GM23338 (cell line): ENCODE measurements at regions not wholly inside any gene's neighbourhood (a gene's known extent, or its start where the extent isn't known, plus 50 kb on each side); places are given as distances from the start of the nearest gene placed in this dataset.

Source experiments
- ATAC-seq: fragments of 200-7000 bp; cut with Tn5 transposase; 3 replicates; pipeline ENCODE4 v1.9.1; 2020
- DNase-seq: peaks from one replicate; pipeline ENCODE4 v3.0.0-alpha.2; 2015; ENCODE audit warnings: low spot score
- H2AFZ ChIP-seq: fragments of 200-600 bp; sonication (generic); 2 replicates; pipeline ENCODE4 v1.8.0; 2016; ENCODE audit warnings: antibody characterized with exemption, mild to moderate bottlenecking, moderate library complexity
- H3F3A ChIP-seq: fragments of 200-600 bp; sonication (generic); replicated peaks from 2 replicates; pipeline ENCODE4 v1.8.0; 2017; ENCODE audit warnings: antibody characterized with exemption, mixed run types, low read depth
- H3K27ac ChIP-seq: fragments of 200-600 bp; sonication (generic); 2 replicates; pipeline ENCODE4 v1.6.1; 2016; ENCODE audit warnings: low read depth
- H3K27me3 ChIP-seq: fragments of 200-600 bp; sonication (generic); 2 replicates; pipeline ENCODE4 v1.8.0; 2016; ENCODE audit warnings: mild to moderate bottlenecking, mixed run types, moderate library complexity; ENCODE audit not compliant: insufficient read depth
- H3K36me3 ChIP-seq: fragments of 200-600 bp; sonication (generic); 2 replicates; pipeline ENCODE4 v1.8.0; 2016; ENCODE audit warnings: mild to moderate bottlenecking; ENCODE audit not compliant: insufficient read depth
- H3K4me1 ChIP-seq: fragments of 200-600 bp; sonication (generic); 2 replicates; pipeline ENCODE4 v1.8.0; 2016; ENCODE audit warnings: mild to moderate bottlenecking, moderate library complexity; ENCODE audit not compliant: insufficient read depth
- H3K4me2 ChIP-seq: fragments of 200-600 bp; sonication (generic); 2 replicates; pipeline ENCODE4 v1.7.1; 2017; ENCODE audit warnings: mixed run types
- H3K4me3 ChIP-seq: fragments of 200-600 bp; sonication (generic); 2 replicates; pipeline ENCODE4 v1.6.1; 2016; ENCODE audit warnings: mixed run types
- H3K79me2 ChIP-seq: fragments of 200-600 bp; sonication (generic); replicated peaks from 2 replicates; pipeline ENCODE4 v1.8.0; 2017; ENCODE audit warnings: mild to moderate bottlenecking; ENCODE audit not compliant: insufficient read depth
- H3K9me2 ChIP-seq: fragments of 200-600 bp; sonication (generic); 2 replicates; pipeline ENCODE4 v1.8.0; 2017; ENCODE audit not compliant: insufficient read depth
- H4K20me1 ChIP-seq: fragments of 200-600 bp; sonication (generic); replicated peaks from 2 replicates; pipeline ENCODE4 v1.8.0; 2017; ENCODE audit warnings: mild to moderate bottlenecking; ENCODE audit not compliant: insufficient read depth
- H3K27ac Mint-ChIP-seq: 2 replicates; pipeline ENCODE4 v1.8.0; 2020; ENCODE audit warnings: inconsistent platforms, mild to moderate bottlenecking, moderate library complexity, mixed read lengths
- H3K27me3 Mint-ChIP-seq: 3 replicates; pipeline ENCODE4 v1.8.0; 2022; ENCODE audit warnings: low read depth, mild to moderate bottlenecking, moderate library complexity, mixed read lengths, inconsistent platforms; ENCODE audit not compliant: insufficient read depth, poor library complexity
- H3K36me3 Mint-ChIP-seq: 3 replicates; pipeline ENCODE4 v1.8.0; 2021; ENCODE audit warnings: low read depth, mild to moderate bottlenecking, inconsistent platforms, moderate library complexity, mixed read lengths
- H3K4me1 Mint-ChIP-seq: 3 replicates; pipeline ENCODE4 v1.8.0; 2020; ENCODE audit warnings: mild to moderate bottlenecking, inconsistent platforms, mixed read lengths
- H3K4me3 Mint-ChIP-seq: 3 replicates; pipeline ENCODE4 v1.8.0; 2021; ENCODE audit warnings: moderate library complexity, mild to moderate bottlenecking, inconsistent platforms, mixed read lengths
- H3K9me3 Mint-ChIP-seq: 3 replicates; pipeline ENCODE4 v1.8.0; 2020; ENCODE audit warnings: moderate library complexity, mild to moderate bottlenecking, inconsistent platforms, mixed read lengths
- CREB1 ChIP-seq: fragments of 250-450 bp; sonication (Bioruptor Pico); IDR thresholded peaks from 2 replicates; pipeline ENCODE4 v1.5.0; 2020; ENCODE audit warnings: low read depth, mild to moderate bottlenecking, moderate library complexity
- EZH2 ChIP-seq: fragments of 200-600 bp; sonication (generic); IDR thresholded peaks from one replicate; pipeline ENCODE4 v1.8.0; 2017; ENCODE audit warnings: antibody characterized with exemption, mild to moderate bottlenecking, low read depth; ENCODE audit not compliant: unreplicated experiment
- EZH2phosphoT487 ChIP-seq: fragments of 200-600 bp; sonication (generic); IDR thresholded peaks from one replicate; pipeline ENCODE4 v1.8.1; 2018; ENCODE audit warnings: antibody characterized with exemption; ENCODE audit not compliant: unreplicated experiment
- JUNB ChIP-seq: IDR thresholded peaks from one replicate; pipeline ENCODE4 v1.6.1; 2016; ENCODE audit warnings: antibody characterized with exemption; ENCODE audit not compliant: unreplicated experiment
- NANOG ChIP-seq: IDR thresholded peaks from 2 replicates; pipeline ENCODE4 v1.6.1; 2016; ENCODE audit warnings: antibody characterized with exemption, borderline replicate concordance
- POLR2AphosphoS5 ChIP-seq: IDR thresholded peaks from 2 replicates; pipeline ENCODE4 v1.6.1; 2016; ENCODE audit warnings: antibody characterized with exemption, low read depth
- STAT1 ChIP-seq: IDR thresholded peaks from one replicate; pipeline ENCODE4 v1.6.1; 2016; ENCODE audit warnings: antibody characterized with exemption; ENCODE audit not compliant: unreplicated experiment
- ZNF114 ChIP-seq: fragments of 250-450 bp; sonication (Bioruptor Pico); IDR thresholded peaks from 2 replicates; pipeline ENCODE4 v1.5.0; 2020; ENCODE audit warnings: mild to moderate bottlenecking, moderate library complexity
- ZNF331 ChIP-seq: fragments of 250-450 bp; sonication (Bioruptor Pico); IDR thresholded peaks from 2 replicates; pipeline ENCODE4 v1.5.0; 2020; ENCODE audit warnings: low read depth, mild to moderate bottlenecking, moderate library complexity
- TF ChIP-seq, protein P1 (sequence below): IDR thresholded peaks from 2 replicates; pipeline ENCODE4 v1.6.1; 2016; ENCODE audit warnings: antibody characterized with exemption
- TF ChIP-seq, protein P2 (sequence below), 2 experiments: fragments of 200-600 bp in 1 of 2; sonication (generic) in 1 of 2; conservative IDR thresholded peaks; 2 replicates each; pipeline versions ENCODE4 v1.5.1 to v1.6.1; 2016 to 2017; ENCODE audit warnings: antibody characterized with exemption in 2 of 2, low read depth in 2 of 2, mild to moderate bottlenecking in 2 of 2, moderate library complexity in 1 of 2
- TF ChIP-seq, protein P3 (sequence below): IDR thresholded peaks from one replicate; pipeline ENCODE4 v1.6.1; 2018; ENCODE audit warnings: antibody characterized with exemption; ENCODE audit not compliant: unreplicated experiment

DNA sequence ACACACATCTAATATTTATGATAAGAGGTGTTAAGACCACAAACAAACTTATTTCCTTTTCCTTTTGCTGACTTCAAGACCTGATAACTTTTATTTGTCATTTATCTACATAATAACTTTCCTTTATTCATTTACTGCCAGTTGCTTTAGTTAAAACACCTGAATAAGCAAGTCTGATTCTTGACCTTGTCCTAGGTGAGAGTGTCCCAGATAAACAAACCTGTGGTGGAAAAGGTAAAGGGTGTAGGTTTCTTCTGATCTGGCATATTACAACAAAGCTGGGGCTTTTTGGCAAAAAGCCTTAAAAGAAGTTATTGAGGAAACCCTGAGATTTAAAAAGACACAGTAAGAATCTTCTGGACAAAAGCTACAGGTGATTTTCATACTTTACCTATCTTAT is 191.5 kb downstream of the ZBBX start:
- TF ChIP-seq POLR2AphosphoS5, result no peak
- TF ChIP-seq, protein P1, sequence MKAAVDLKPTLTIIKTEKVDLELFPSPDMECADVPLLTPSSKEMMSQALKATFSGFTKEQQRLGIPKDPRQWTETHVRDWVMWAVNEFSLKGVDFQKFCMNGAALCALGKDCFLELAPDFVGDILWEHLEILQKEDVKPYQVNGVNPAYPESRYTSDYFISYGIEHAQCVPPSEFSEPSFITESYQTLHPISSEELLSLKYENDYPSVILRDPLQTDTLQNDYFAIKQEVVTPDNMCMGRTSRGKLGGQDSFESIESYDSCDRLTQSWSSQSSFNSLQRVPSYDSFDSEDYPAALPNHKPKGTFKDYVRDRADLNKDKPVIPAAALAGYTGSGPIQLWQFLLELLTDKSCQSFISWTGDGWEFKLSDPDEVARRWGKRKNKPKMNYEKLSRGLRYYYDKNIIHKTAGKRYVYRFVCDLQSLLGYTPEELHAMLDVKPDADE, result no peak
- no peak overlapping the region for H3K4me3 Mint-ChIP-seq
- ATAC-seq (no peak), DNase-seq (no peak)
- no peaks in the 10 kb centered on the region for H3K27me3 Mint-ChIP-seq
- Histone ChIP-seq H3K27me3 (no peaks in the 10 kb centered on the region), H3K9me2 (peaks cover 3% of the 10 kb centered on the region), H3K4me2 (no peak overlapping the region), H3K27ac (no peak overlapping the region), H4K20me1 (no peaks in the 10 kb centered on the region), H2AFZ (no peak overlapping the region), H3K4me1 (no peaks in the 10 kb centered on the region; the same call in 1 of the 2 replicates), H3F3A (no peaks in the 10 kb centered on the region), H3K36me3 (no peaks in the 10 kb centered on the region), H3K4me3 (no peak overlapping the region), H3K79me2 (no peaks in the 10 kb centered on the region)
- peaks cover 3% of the 10 kb centered on the region; the same call in 2 of the 3 replicates for H3K9me3 Mint-ChIP-seq
- peaks cover 5% of the 10 kb centered on the region; the same call in 2 of the 3 replicates for H3K4me1 Mint-ChIP-seq
- H3K27ac Mint-ChIP-seq, result 0 out of 2 replicates have a peak overlapping the region, but pooled peaks have one; percentile 74
- H3K36me3 Mint-ChIP-seq, result peaks cover 2% of the 10 kb centered on the region; the same call in 1 of the 3 replicates

DNA sequence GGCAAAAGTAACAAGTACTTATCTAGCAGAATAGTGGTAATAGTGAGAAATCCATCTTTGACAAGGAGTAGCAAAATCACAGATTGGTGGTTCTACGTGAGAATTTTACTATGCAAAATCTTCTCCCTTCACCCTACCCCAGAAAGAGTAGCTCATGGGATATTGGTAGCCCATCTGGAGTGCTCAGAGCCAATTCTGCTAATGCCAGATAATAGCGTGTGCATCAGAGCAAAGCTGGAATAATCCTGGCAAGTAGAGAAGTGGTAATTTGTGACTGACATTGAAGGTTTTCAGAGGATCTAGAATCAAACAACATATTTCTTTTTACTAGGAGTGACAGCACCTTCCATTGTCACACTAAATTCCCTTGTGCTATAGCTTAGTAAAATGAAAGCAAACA is 192.9 kb downstream of the ZBBX start:
- H3K27ac Mint-ChIP-seq, result no peak overlapping the region
- H3K9me3 Mint-ChIP-seq, result peaks cover 3% of the 10 kb centered on the region; the same call in 2 of the 3 replicates
- Histone ChIP-seq H4K20me1 (no peaks in the 10 kb centered on the region), H3K36me3 (no peaks in the 10 kb centered on the region), H3K27ac (no peak overlapping the region), H3K4me2 (no peak overlapping the region), H3K4me3 (no peak overlapping the region), H3K27me3 (no peaks in the 10 kb centered on the region), H3K79me2 (no peaks in the 10 kb centered on the region), H2AFZ (no peak overlapping the region), H3K4me1 (no peaks in the 10 kb centered on the region; the same call in 1 of the 2 replicates), H3F3A (no peaks in the 10 kb centered on the region), H3K9me2 (no peaks in the 10 kb centered on the region; the same call in 1 of the 2 replicates)
- ATAC-seq (no peak), DNase-seq (no peak)
- peaks cover 5% of the 10 kb centered on the region; the same call in 2 of the 3 replicates for H3K4me1 Mint-ChIP-seq
- no peaks in the 10 kb centered on the region for H3K27me3 Mint-ChIP-seq
- H3K36me3 Mint-ChIP-seq, result peaks cover 2% of the 10 kb centered on the region; the same call in 1 of the 3 replicates
- no peak overlapping the region for H3K4me3 Mint-ChIP-seq
- TF ChIP-seq ZNF331 (CRISPR knock-in tag) (no peak), NANOG (no peak), CREB1 (CRISPR knock-in tag) (no peak), ZNF114 (CRISPR knock-in tag) (no peak), EZH2 (no peak), POLR2AphosphoS5 (no peak), STAT1 (no peak), JUNB (no peak), EZH2phosphoT487 (no peak)
- TF ChIP-seq, protein P2, sequence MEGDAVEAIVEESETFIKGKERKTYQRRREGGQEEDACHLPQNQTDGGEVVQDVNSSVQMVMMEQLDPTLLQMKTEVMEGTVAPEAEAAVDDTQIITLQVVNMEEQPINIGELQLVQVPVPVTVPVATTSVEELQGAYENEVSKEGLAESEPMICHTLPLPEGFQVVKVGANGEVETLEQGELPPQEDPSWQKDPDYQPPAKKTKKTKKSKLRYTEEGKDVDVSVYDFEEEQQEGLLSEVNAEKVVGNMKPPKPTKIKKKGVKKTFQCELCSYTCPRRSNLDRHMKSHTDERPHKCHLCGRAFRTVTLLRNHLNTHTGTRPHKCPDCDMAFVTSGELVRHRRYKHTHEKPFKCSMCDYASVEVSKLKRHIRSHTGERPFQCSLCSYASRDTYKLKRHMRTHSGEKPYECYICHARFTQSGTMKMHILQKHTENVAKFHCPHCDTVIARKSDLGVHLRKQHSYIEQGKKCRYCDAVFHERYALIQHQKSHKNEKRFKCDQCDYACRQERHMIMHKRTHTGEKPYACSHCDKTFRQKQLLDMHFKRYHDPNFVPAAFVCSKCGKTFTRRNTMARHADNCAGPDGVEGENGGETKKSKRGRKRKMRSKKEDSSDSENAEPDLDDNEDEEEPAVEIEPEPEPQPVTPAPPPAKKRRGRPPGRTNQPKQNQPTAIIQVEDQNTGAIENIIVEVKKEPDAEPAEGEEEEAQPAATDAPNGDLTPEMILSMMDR (conservative IDR thresholded peaks at IDR 0.05; ENCODE audit: low read depth in 2 of 2), result no peak
- TF ChIP-seq, protein P1, result no peak
- TF ChIP-seq, protein P3, sequence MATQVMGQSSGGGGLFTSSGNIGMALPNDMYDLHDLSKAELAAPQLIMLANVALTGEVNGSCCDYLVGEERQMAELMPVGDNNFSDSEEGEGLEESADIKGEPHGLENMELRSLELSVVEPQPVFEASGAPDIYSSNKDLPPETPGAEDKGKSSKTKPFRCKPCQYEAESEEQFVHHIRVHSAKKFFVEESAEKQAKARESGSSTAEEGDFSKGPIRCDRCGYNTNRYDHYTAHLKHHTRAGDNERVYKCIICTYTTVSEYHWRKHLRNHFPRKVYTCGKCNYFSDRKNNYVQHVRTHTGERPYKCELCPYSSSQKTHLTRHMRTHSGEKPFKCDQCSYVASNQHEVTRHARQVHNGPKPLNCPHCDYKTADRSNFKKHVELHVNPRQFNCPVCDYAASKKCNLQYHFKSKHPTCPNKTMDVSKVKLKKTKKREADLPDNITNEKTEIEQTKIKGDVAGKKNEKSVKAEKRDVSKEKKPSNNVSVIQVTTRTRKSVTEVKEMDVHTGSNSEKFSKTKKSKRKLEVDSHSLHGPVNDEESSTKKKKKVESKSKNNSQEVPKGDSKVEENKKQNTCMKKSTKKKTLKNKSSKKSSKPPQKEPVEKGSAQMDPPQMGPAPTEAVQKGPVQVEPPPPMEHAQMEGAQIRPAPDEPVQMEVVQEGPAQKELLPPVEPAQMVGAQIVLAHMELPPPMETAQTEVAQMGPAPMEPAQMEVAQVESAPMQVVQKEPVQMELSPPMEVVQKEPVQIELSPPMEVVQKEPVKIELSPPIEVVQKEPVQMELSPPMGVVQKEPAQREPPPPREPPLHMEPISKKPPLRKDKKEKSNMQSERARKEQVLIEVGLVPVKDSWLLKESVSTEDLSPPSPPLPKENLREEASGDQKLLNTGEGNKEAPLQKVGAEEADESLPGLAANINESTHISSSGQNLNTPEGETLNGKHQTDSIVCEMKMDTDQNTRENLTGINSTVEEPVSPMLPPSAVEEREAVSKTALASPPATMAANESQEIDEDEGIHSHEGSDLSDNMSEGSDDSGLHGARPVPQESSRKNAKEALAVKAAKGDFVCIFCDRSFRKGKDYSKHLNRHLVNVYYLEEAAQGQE, result no peak
